ENCODE measurements at regions not wholly inside any gene's neighbourhood (a gene's known extent, or its start where the extent isn't known, plus 50 kb on each side); places are given as distances from the start of the nearest gene placed in this dataset.

DNA sequence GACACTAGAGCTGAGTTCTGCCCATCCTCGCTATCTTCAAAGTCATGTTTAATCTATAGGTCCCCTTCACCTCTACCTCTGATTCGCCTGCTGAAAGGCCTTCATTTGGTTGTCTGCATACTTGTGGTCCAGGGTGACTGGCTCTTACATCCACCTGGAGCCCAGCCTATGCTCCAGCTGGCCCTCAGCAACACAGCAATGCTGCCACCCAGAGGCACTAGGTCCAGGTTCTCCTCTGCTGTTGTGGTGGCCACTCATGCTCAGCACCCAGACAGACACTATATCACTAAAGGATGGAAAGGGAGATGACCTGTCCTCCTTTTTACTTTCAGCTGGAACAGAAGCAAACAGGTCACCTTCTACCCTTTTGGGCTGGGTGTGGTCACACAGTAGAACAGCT is 242.3 kb upstream of the HSFY2 start:
- no peaks in the 10 kb centered on the region for H3K36me3 ChIP-seq (ENCODE audit: low read depth)
- peak in 2 of 3 donors; percentile 9 to 31 for DNase-seq
- no peak for ATAC-seq
- no peaks in the 10 kb centered on the region for H3K4me1 ChIP-seq (ENCODE audit: low read depth)
- intact Hi-C loops (cut with DNase I, micrococcal nuclease): no loop called here
- H3K9me3 ChIP-seq: no peaks in the 10 kb centered on the region
- H3K4me3 ChIP-seq: no peak overlapping the region
- TF ChIP-seq, protein P1, sequence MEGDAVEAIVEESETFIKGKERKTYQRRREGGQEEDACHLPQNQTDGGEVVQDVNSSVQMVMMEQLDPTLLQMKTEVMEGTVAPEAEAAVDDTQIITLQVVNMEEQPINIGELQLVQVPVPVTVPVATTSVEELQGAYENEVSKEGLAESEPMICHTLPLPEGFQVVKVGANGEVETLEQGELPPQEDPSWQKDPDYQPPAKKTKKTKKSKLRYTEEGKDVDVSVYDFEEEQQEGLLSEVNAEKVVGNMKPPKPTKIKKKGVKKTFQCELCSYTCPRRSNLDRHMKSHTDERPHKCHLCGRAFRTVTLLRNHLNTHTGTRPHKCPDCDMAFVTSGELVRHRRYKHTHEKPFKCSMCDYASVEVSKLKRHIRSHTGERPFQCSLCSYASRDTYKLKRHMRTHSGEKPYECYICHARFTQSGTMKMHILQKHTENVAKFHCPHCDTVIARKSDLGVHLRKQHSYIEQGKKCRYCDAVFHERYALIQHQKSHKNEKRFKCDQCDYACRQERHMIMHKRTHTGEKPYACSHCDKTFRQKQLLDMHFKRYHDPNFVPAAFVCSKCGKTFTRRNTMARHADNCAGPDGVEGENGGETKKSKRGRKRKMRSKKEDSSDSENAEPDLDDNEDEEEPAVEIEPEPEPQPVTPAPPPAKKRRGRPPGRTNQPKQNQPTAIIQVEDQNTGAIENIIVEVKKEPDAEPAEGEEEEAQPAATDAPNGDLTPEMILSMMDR (IDR thresholded peaks at IDR 0.05): no peak

DNA sequence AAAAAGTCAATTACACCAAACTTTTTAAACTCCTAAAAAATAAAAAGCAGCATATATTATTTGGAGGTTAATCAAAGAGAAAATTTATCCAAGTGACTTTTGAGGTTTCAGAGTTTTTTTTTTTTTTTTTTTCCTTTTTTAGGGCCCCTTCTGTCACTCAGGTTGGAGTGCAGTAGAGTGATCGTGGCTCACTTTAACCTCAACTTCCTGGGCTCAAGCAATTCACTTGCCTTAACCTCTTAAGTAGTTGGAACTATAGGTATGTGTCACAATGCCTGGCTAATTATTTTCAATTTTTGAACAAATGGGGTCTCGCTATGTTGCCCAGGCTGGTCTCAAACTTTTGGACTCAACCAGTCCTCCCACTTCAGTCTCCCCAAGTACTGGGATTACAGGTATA is 241.7 kb upstream of the HSFY2 start:
- intact Hi-C loops (cut with DNase I, micrococcal nuclease): no loop called here
- no peaks in the 10 kb centered on the region for H3K36me3 ChIP-seq (ENCODE audit: low read depth)
- H3K4me3 ChIP-seq: no peak overlapping the region
- H3K4me1 ChIP-seq (ENCODE audit: low read depth): no peaks in the 10 kb centered on the region
- TF ChIP-seq, protein P1 (IDR thresholded peaks at IDR 0.05): no peak
- DNase-seq (no peak), ATAC-seq (no peak)
- H3K9me3 ChIP-seq: no peaks in the 10 kb centered on the region

DNA sequence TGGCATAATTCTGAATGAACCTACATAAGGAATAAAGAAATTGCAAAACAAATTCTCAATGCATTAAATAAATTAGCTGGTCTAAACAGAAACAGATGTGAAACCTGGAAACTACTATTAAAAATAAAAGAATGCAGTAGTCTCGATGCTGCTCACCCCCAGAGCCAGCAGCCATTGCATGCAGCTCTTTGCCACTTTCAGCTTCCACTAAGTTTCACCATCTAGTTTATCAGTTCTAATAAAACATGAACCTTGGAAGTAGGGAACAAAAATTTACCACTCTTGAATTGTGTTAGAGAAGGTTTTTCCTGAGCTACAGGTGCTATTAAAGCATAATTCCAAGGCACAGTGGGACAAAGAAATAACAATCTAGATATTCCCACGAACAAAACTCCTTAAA is 239.4 kb upstream of the HSFY2 start:
- Histone ChIP-seq H3K4me3 (no peak overlapping the region), H3K4me1 (ENCODE audit: low read depth) (no peaks in the 10 kb centered on the region), H3K36me3 (ENCODE audit: low read depth) (no peaks in the 10 kb centered on the region), H3K9me3 (no peaks in the 10 kb centered on the region)
- no peak for DNase-seq
- TF ChIP-seq, protein P1 (IDR thresholded peaks at IDR 0.05): no peak
- intact Hi-C loops (cut with DNase I, micrococcal nuclease): no loop called here
- ATAC-seq: no peak

DNA sequence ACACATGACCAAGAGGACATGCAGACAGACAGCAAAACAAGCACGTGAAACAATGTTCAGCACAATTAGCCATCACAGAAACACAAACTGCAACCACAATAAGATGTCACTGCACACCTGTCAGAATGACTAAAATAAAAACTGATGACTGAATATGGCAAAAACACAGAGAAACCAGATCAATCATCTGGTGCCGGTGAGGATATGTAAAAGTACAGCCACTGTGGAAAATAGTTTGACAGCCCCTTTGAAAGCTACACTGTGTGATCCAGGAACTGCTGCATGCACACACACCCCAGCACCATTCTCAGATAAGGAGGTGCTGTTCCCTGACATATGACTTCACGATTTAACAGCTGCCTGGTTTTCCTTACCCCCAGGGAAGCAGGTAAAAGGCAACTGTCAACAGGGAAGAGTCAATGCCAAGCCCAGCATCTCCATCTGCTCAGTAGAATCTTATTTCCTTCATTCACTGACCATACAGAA is 238.1 kb upstream of the HSFY2 start:
- no peak overlapping the region for H3K4me3 ChIP-seq
- DNase-seq (no peak), ATAC-seq (no peak)
- no peaks in the 10 kb centered on the region for H3K4me1 ChIP-seq (ENCODE audit: low read depth)
- no peaks in the 10 kb centered on the region for H3K9me3 ChIP-seq
- TF ChIP-seq, protein P1 (IDR thresholded peaks at IDR 0.05): no peak
- intact Hi-C loops (cut with DNase I, micrococcal nuclease): no loop called here
- H3K36me3 ChIP-seq (ENCODE audit: low read depth): no peaks in the 10 kb centered on the region

DNA sequence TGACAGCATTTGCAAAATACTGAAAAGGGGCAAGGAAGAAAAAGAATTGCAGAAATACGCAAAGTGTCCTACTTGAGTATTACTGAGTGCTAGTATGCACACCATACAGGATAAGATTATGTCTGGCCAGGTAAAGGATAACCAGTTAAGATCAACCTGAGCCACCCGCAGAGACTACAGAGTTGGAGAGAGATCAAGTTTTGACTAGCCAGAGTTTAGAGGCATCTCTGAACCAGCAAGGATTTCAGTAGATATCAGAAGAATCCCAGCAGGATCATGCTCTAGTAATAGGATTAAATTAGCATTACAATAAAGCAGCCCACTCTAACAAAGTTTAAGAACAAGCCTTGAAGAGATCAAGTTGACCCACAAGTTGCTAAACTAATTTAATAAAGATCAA is 232.7 kb upstream of the HSFY2 start:
- intact Hi-C loops (cut with DNase I, micrococcal nuclease): no loop called here
- Histone ChIP-seq H3K36me3 (ENCODE audit: low read depth) (no peaks in the 10 kb centered on the region), H3K9me3 (no peaks in the 10 kb centered on the region), H3K4me3 (no peak overlapping the region), H3K4me1 (ENCODE audit: low read depth) (no peaks in the 10 kb centered on the region)
- TF ChIP-seq, protein P1 (IDR thresholded peaks at IDR 0.05): no peak
- ATAC-seq (no peak), DNase-seq (no peak)

DNA sequence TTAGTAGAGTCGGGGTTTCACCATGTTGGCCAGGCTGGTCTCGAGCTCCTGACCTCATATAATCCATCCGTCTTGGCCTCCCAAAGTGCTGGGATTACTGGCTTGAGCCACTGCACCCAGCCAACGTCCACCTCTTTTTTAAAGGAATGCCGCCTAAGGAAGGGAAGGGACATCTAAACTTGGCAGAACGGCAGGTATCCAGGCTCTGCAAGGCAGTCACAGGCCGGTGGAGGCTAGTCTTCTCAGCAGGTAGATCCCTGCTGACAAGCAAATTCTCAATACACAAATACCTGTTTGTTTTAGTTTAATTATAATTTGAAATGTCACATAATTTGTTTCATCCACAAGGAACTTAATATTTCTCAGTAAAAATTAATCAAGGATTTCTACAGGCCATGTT is 232.0 kb upstream of the HSFY2 start:
- no peak for DNase-seq
- H3K36me3 ChIP-seq (ENCODE audit: low read depth): no peaks in the 10 kb centered on the region
- TF ChIP-seq, protein P1 (IDR thresholded peaks at IDR 0.05): no peak
- no peak for ATAC-seq
- no peaks in the 10 kb centered on the region for H3K9me3 ChIP-seq
- intact Hi-C loops (cut with DNase I, micrococcal nuclease): no loop called here
- no peak overlapping the region for H3K4me3 ChIP-seq
- H3K4me1 ChIP-seq (ENCODE audit: low read depth): no peaks in the 10 kb centered on the region

Measured in mucosa of descending colon (tissue), 3 donors.